ENCODE measurements at regions not wholly inside any gene's neighbourhood (a gene's known extent, or its start where the extent isn't known, plus 50 kb on each side); places are given as distances from the start of the nearest gene placed in this dataset.

DNA sequence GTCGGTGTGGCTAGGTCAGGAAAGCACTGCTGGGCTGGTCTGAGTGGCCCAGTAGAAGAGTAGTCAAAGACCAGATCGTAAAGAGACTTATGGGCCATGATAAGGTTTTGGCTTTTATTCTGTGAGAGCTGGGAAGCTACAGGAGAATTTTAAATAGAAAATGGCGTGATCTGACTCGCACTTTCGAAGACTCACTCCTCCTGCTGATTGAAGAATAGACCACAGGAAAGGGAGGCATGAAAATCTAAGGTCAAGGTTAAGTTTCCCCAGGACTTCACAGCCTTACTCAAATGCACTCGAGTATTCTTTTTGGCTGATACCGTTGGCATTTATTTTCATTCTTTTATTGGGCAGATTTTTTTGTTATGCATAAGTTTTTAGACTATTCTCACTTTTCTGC lies 231.4 kb upstream of the ANKRD50 start:
- no peak overlapping the region for H3K4me3 ChIP-seq (ENCODE audit: low read depth, poor library complexity, severe bottlenecking)
- intact Hi-C loops (cut with DNase I; ENCODE audit: low total_unique reads), result no loop called here
- no peak for TF ChIP-seq CTCF (IDR thresholded peaks at IDR 0.05)
- no peak for TF ChIP-seq POLR2A (IDR thresholded peaks at IDR 0.05)
- 81 to 89% methylated on average over 7 of the region's 7 CpGs for WGBS, 2 donors
- no peak for DNase-seq (ENCODE audit: low spot score in 2 of 2)

- TF ChIP-seq CTCF (IDR thresholded peaks at IDR 0.05), result no peak
- intact Hi-C loops (cut with DNase I; ENCODE audit: low total_unique reads), result no loop called here
- 83 to 85% methylated on average over 11 of the region's 11 CpGs for WGBS, 2 donors
- H3K4me3 ChIP-seq (ENCODE audit: low read depth, poor library complexity, severe bottlenecking), result no peak overlapping the region
- DNase-seq (ENCODE audit: low spot score in 2 of 2), result no peak
Measured at GRCh38 chr4:124943145-124943889, 230.8 kb upstream of the ANKRD50 start.

DNA sequence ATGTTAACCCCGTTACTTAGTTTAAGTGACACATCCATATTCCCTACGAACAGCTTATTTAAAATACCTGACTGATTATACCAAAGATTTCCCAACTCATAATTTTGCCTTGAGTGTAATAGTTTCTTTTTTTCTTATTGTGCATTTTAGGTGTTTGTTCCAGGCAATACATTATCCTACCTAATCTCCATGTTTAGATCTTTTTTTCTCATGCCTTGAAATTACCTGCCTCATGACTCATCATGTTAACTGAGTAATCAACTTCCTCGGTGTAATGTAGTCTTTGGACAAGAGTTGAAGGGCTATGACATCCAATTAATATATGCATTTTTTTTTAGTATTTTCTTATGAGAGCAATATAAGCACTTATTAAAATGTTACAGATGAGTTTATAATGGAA lies 228.7 kb upstream of the ANKRD50 start:
- 43 to 65% methylated on average over 3 of the region's 3 CpGs for WGBS, 2 donors
- no peak for DNase-seq (ENCODE audit: low spot score in 2 of 2)
- TF ChIP-seq CTCF (IDR thresholded peaks at IDR 0.05), result no peak
- TF ChIP-seq POLR2A (IDR thresholded peaks at IDR 0.05), result no peak
- intact Hi-C loops (cut with DNase I; ENCODE audit: low total_unique reads), result no loop called here
- no peak overlapping the region for H3K4me3 ChIP-seq (ENCODE audit: low read depth, poor library complexity, severe bottlenecking)

DNA sequence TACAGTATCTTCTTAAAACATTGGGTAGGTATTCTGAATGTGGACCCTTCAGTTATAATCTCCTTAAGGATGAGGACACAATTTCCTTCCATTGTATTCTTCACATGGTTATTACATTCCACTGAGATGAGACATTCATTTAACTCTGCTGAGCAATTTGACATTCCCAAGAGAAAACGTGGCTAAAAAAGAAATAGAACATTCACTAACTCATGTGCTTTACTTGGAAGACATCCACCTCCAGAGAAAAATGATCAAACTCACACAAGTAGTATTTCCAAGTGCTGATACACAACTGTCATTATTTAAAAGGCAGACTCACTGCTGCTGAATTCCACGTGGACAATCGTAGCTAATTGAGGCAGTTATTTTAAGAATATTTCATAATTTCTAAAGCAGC lies 227.9 kb upstream of the ANKRD50 start:
- no peak overlapping the region for H3K4me3 ChIP-seq (ENCODE audit: low read depth, poor library complexity, severe bottlenecking)
- no peak for DNase-seq (ENCODE audit: low spot score in 2 of 2)
- intact Hi-C loops (cut with DNase I; ENCODE audit: low total_unique reads), result no loop called here
- WGBS, 2 donors, result 17 to 19% methylated on average over 3 of the region's 3 CpGs
- TF ChIP-seq CTCF (IDR thresholded peaks at IDR 0.05) (no peak), POLR2A (IDR thresholded peaks at IDR 0.05) (no peak)

GRCh38 chr4:124939908-124940307 lies 227.4 kb upstream of the ANKRD50 start:
- TF ChIP-seq POLR2A (IDR thresholded peaks at IDR 0.05) (no peak), CTCF (IDR thresholded peaks at IDR 0.05) (no peak)
- no peak for DNase-seq (ENCODE audit: low spot score in 2 of 2)
- H3K4me3 ChIP-seq (ENCODE audit: low read depth, poor library complexity, severe bottlenecking), result no peak overlapping the region
- WGBS, 2 donors, result 27 to 42% methylated on average over 1 of the region's 1 CpG
- intact Hi-C loops (cut with DNase I; ENCODE audit: low total_unique reads), result no loop called here

DNA sequence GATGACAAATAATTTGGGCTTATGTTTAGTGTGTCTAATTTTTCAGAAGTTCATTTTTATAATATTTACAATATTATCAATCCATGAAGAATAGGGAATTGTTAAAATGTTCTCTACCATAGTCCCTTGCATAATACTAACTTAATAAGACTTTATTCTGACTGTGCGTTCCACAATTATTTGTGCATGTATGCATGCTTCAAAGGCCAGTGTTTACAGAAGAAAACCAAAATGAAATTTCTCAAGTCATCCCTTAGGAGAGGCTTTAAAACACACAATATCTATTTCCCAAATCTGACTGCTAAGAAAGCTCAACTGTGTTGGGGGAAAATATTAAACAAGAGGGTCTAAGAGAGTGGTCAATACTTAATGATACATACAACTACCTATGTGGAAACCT lies 226.3 kb upstream of the ANKRD50 start:
- intact Hi-C loops (cut with DNase I; ENCODE audit: low total_unique reads), result no loop called here
- no peak for TF ChIP-seq POLR2A (IDR thresholded peaks at IDR 0.05)
- no peak for TF ChIP-seq CTCF (IDR thresholded peaks at IDR 0.05)
- DNase-seq (ENCODE audit: low spot score in 2 of 2), result no peak
- H3K4me3 ChIP-seq (ENCODE audit: low read depth, poor library complexity, severe bottlenecking), result no peak overlapping the region
- WGBS, 2 donors, result 95 to 98% methylated on average over 1 of the region's 1 CpG

All from lower leg skin (tissue), 4 donors.